Adrenal gland (tissue), 9 donors: ENCODE measurements at regions not wholly inside any gene's neighbourhood (a gene's known extent, or its start where the extent isn't known, plus 50 kb on each side); places are given as distances from the start of the nearest gene placed in this dataset.
A peak's percentile ranks its signal among the peaks of the same experiment; 100 is the strongest.

Experiments used
- DNase-seq, 7 donors: peaks; one replicate each; pipeline ENCODE4 v3.0.0-alpha.2; 2019 to 2020
- H3K27ac ChIP-seq, 5 donors: fragments of 200-600 bp; sonication (generic) in 4 of 5; 1 replicate in 3 of 5; 2 replicates in 2 of 5; pipeline versions ENCODE4 v1.5.1 to v1.8.0; 2016 to 2020; ENCODE audit warnings: mild to moderate bottlenecking in 1 of 5
- H3K27me3 ChIP-seq: fragments of 200-600 bp; 2 replicates; pipeline ENCODE4 v1.8.0; 2021
- H3K36me3 ChIP-seq, 2 donors: fragments of 200-600 bp; replicated peaks in 1 of 2; 1 replicate in 1 of 2; 2 replicates in 1 of 2; pipeline versions ENCODE4 v1.5.1 to v1.8.0; 2018 to 2022
- H3K4me1 ChIP-seq, 2 donors: fragments of 200-600 bp; replicated peaks in 1 of 2; 1 replicate in 1 of 2; 2 replicates in 1 of 2; pipeline versions ENCODE4 v1.5.1 to v1.8.0; 2018 to 2021
- H3K4me3 ChIP-seq, 4 donors: fragments of 200-600 bp; sonication (generic) in 3 of 4; one replicate each; pipeline ENCODE4 v1.5.1; 2016 to 2018
- H3K9me3 ChIP-seq, 3 donors: fragments of 200-600 bp; sonication (generic) in 1 of 3; replicated peaks in 1 of 3; 1 replicate in 2 of 3; 2 replicates in 1 of 3; pipeline versions ENCODE4 v1.5.1 to v1.8.0; 2016 to 2021
- CTCF ChIP-seq, 6 experiments: fragments of 450-650 bp in 4 of 6; fragments of 200-600 bp in 2 of 6; sonication (generic) in 1 of 6; IDR thresholded peaks; 1 replicate in 5 of 6; 2 replicates in 1 of 6; pipeline versions ENCODE4 v1.5.1 to v1.8.0; 2016 to 2021; ENCODE audit warnings: antibody characterized with exemption in 6 of 6, mild to moderate bottlenecking in 2 of 6, moderate library complexity in 1 of 6
- POLR2A ChIP-seq, 2 donors: fragments of 450-650 bp; IDR thresholded peaks; one replicate each; pipeline ENCODE4 v1.6.1; 2017; ENCODE audit warnings: antibody characterized with exemption in 2 of 2, mild to moderate bottlenecking in 2 of 2, moderate library complexity in 1 of 2
- WGBS, 4 donors: extraction: QIAGEN DNeasy Blood & Tissue Kit in 2 of 4; methylation state at CpG; one replicate each; pipeline versions ENCODE4 v1.1.5 to v1.1.7; 2013 to 2017; 5-methylcytosine and 5-hydroxymethylcytosine counted together
- intact Hi-C, 2 donors: fragments of 100-400 bp; cut with DNase I; formaldehyde crosslinking; loops; one replicate each; pipeline versions ENCODE4 v1.14.1 to v1.15.0; 2022 to 2023
- donor health status: healthy with polysubstance abuse.
- donor health status: Bipolar disorder and iron deficiency.
- donor health status: DM: yes; HTN: yes; CAD: no.
- donor health status: DM: no; HTN: no; CAD: no.
- donor health status: DM: no; HTN: no; CAD: no.

GRCh38 chr5:173829826-173830225 is 58.3 kb upstream of the CPEB4 start:
- peak in 5 of 7 donors; percentile 33 to 67 (median 57) for DNase-seq
- Histone ChIP-seq H3K4me1 (peaks cover 21 to 53% of the 10 kb centered on the region in 2 donors), H3K36me3 (no peaks in the 10 kb centered on the region), H3K9me3 (no peaks in the 10 kb centered on the region), H3K27ac (peak overlapping the region in 3 of 5 donors; percentile 24 to 49 (median 41)), H3K4me3 (no peak overlapping the region), H3K27me3 (no peaks in the 10 kb centered on the region)
- intact Hi-C loops, result no loop called here
- WGBS, 4 donors, result 58 to 85% (median 60%) methylated on average over 5 of the region's 5 CpGs
- peak in 1 of 2 donors; percentile 36 for TF ChIP-seq POLR2A (IDR thresholded peaks at IDR 0.05)
- TF ChIP-seq CTCF (IDR thresholded peaks at IDR 0.05), result no peak

- Histone ChIP-seq H3K27me3 (no peaks in the 10 kb centered on the region), H3K27ac (peak overlapping the region in 2 of 5 donors; percentile 27 to 49), H3K36me3 (no peaks in the 10 kb centered on the region), H3K4me1 (peaks cover 17 to 47% of the 10 kb centered on the region in 2 donors), H3K4me3 (no peak overlapping the region), H3K9me3 (no peaks in the 10 kb centered on the region)
- no peak for DNase-seq
- WGBS, 4 donors, result 64 to 81% (median 74%) methylated on average over 1 of the region's 1 CpG
- TF ChIP-seq POLR2A (IDR thresholded peaks at IDR 0.05), result no peak
- no peak for TF ChIP-seq CTCF (IDR thresholded peaks at IDR 0.05)
- intact Hi-C loops, result no loop called here
Observed at GRCh38 chr5:173830421-173830820, 57.7 kb upstream of the CPEB4 start.

GRCh38 chr5:173831196-173831914 is 56.8 kb upstream of the CPEB4 start:
- H3K9me3 ChIP-seq, result no peaks in the 10 kb centered on the region
- peaks cover 16 to 41% of the 10 kb centered on the region in 2 donors for H3K4me1 ChIP-seq
- TF ChIP-seq CTCF (IDR thresholded peaks at IDR 0.05) (no peak), POLR2A (IDR thresholded peaks at IDR 0.05) (no peak)
- H3K4me3 ChIP-seq, result no peak overlapping the region
- intact Hi-C loops, result no loop called here
- no peaks in the 10 kb centered on the region for H3K36me3 ChIP-seq
- peak overlapping the region in 1 of 5 donors; percentile 86 for H3K27ac ChIP-seq
- 69 to 95% (median 81%) methylated on average over 5 of the region's 5 CpGs for WGBS, 4 donors
- no peaks in the 10 kb centered on the region for H3K27me3 ChIP-seq
- no peak for DNase-seq

GRCh38 chr5:173832386-173832785 is 55.8 kb upstream of the CPEB4 start:
- 95 to 99% (median 98%) methylated on average over 5 to 7 of the region's 7 CpGs for WGBS, 4 donors
- no peak for DNase-seq
- H3K4me1 ChIP-seq, result peaks cover 16 to 41% of the 10 kb centered on the region in 2 donors
- no peaks in the 10 kb centered on the region for H3K27me3 ChIP-seq
- H3K4me3 ChIP-seq, result no peak overlapping the region
- TF ChIP-seq POLR2A (IDR thresholded peaks at IDR 0.05) (no peak), CTCF (IDR thresholded peaks at IDR 0.05) (no peak)
- H3K36me3 ChIP-seq, result no peaks in the 10 kb centered on the region
- peak overlapping the region; percentile 68 to 91 (median 86) for H3K27ac ChIP-seq
- intact Hi-C loops, result no loop called here
- H3K9me3 ChIP-seq, result no peaks in the 10 kb centered on the region
